Fibroblast of upper back skin (primary cell): ENCODE measurements at regions not wholly inside any gene's neighbourhood (a gene's known extent, or its start where the extent isn't known, plus 50 kb on each side); places are given as distances from the start of the nearest gene placed in this dataset.
"Not testable (repeated sequence)": the region's sequence is repeated elsewhere in the genome, so short reads cannot be mapped to it uniquely, and the experiment has no call there.

Experiments used
- DNase-seq: peaks from one replicate; pipeline ENCODE4 v3.0.0-alpha.2; 2013

DNA sequence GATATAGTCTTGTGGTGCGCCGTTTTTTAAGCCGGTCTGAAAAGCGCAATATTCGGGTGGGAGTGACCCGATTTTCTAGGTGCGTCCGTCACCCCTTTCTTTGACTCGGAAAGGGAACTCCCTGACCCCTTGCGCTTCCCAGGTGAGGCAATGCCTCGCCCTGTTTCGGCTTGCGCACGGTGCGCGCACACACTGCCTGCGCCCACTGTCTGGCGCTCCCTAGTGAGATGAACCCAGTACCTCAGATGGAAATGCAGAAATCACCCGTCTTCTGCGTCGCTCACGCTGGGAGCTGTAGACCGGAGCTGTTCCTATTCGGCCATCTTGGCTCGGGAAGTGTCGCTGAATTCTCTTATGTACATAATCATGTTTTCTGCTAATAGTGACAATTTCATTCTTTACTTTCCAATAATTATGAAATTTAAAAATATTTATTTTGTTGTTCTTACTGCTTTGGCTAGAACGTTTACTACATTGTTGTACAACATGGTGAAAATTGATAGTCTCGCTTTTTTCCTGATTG is 61.2 kb upstream of the MINDY3 start:
- not testable (repeated sequence) for DNase-seq

DNA sequence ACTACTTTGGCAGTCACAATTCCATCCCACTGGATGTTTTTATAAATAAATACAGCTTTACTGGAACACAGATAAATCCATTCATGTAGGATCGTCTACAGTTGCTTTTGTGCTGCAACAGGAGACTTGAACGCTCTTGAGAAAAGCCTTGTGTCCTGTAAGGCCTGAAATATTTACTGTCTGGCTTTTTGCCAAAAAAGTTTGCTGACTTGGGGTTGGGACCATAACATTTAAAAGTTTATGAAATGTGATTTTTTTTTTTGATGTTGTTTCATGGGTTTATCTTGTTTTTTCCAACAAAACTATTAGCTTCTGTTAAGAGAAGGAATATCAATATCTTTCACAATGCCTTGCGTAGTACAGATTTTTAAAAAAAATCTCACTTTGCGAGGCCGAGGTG is 71.1 kb upstream of the MINDY3 start:
- DNase-seq: no peak

DNA sequence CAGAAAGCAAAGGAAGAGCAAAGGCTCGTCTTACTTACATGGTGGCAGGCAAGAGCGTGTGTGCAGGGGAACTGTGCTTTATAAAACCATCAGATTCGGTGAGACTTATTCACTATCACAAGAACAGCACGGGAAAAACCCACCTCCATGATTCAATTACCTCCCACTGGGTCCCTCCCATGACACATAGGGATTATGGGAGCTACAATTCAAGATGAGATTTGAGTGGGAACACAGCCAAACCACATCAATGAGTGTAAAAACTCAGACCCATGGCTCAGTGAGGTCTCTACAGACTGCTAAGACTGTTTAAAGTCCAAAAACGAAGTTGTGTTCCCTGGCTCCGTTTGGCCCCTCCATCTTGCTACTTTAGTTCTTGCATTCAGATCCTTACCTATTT is 79.2 kb upstream of the MINDY3 start:
- peak; percentile 9 for DNase-seq

DNA sequence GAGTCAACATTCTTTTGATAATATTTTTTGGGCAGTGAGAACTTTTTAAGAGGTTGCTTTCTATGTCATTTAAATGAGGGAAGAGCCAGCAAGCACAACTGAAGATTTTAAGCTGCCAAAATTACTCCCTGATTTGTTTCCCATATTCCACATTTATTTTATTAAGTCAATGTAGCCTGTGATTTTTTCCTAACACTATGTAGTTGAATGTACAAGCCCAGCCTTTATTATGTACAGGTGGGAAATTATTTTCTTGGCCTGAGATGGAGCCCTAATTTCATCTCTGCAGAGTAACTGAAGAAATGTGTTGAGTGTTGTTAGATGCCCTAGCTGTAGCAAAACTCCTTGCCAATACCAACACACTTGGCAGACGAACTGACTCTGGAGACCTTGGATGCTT is 83.1 kb upstream of the MINDY3 start:
- no peak for DNase-seq

DNA sequence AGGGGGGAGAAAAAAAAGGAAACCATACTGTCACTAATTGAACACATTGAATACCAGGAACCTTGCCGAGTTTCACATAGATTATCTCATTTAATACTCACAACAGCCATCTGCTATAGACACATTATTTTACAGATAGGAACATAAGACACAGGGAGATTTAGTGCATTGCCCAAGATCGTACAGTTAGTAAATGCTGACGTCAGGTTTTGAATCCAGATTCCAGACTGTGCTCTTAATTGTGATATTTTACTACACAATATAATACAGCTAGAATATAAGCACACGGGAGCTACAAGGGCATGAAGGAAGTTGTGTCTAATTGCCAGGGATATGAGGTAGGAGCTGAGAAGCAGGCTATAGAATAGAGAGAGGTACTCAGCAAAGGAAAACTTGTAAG is 93.9 kb upstream of the MINDY3 start:
- DNase-seq: no peak

DNA sequence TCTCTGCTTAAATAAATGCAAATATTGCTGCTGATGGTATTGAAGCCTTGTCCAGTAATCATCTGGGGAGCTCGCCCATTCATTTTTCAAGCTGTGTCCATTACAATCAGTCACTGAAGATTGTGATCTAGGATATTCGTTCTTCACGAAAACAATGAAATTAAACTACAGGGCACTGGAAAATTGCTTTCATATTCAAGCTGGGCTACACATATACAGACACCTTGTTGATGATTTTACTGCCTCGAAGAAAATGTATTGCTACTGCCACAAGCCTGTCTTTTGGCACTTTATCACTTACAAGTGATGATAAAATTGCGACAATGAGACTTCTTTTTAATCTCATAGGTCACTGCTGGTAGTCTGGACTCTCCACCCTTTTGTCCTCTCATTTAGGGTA is 100.0 kb upstream of the MINDY3 start:
- no peak for DNase-seq

DNA sequence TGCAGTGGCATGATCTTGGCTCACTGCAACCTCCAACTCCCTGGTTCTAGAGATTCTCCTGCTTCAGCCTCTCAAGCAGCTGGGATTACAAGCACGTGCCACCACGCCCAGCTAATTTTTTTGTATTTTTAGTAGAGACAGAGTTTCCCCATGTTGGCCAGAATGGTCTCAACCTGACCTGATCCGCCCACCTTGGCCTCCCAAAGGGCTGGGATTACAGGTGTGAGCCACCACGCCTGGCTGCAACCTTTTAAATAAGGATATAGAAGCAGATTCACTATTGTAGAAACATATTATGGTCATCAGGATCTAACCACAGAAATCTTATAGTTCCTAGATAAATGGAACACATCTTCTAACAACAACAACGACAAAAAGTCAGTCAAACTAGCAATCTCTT is 112.4 kb upstream of the MINDY3 start:
- DNase-seq: not testable (repeated sequence)

DNA sequence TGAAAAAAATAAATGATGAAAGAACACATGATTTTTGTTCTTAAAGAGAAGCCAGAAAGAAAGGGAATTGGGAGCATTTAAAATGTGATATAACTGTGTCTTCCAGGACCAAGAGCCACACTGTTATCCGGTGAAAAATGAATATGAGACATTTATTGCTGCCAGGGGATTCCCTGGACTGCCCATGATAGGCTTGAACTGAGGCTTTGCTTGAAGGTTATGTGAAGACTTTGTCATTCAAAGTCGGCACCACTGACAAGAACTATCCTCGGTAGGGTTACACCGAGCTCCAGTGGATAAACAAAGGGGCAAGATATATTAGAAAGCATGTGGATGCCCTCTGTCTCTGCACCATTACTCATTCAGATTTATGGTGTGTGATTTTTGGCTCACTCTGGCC is 125.4 kb upstream of the MINDY3 start:
- no peak for DNase-seq

DNA sequence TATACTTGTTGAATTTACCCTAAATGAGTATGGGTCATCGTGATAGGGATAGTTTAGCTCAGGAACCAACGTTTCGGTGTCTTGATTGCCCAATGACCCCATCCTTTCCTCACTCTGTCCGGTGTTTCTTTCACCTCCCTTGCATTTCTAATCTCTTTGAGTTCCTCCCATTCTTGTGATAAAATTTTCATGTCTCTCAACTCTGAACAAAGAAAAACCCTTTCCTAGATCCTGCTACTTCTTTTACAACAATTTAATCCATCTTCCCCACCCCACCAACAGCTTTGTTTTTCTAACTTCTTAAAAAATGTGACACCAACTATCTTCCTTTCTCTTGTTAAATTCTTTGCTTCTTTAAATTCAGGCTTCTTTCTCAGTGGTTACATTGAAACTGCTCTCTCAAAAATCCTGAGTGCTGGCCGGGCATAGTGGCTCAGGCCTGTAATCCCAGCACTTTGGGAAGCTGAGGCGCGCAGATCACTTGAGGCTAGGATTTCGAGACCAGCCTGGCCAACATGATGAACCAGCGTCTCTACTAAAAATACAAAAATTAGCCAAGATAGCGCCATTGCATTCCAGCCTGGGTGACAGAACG is 130.3 kb upstream of the MINDY3 start:
- no peak for DNase-seq

DNA sequence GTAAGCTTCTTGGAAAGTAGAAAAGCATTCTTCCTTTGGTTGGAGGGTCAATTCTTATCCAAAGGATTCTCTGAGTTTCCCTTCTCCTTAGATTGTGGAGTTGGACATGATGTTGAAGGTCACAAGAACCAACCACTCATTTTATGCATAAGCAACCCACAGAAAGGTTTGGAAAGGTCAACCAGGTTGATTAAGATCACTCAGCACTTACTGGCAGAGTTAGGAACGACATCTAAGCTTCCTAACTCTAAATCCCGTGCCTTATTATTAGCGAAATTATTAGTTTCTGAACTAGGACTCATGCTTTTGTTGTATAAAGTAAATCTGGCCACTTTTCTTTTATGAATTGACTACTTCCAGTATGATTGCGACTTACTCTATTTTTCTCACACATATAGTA is 137.0 kb upstream of the MINDY3 start:
- no peak for DNase-seq

DNA sequence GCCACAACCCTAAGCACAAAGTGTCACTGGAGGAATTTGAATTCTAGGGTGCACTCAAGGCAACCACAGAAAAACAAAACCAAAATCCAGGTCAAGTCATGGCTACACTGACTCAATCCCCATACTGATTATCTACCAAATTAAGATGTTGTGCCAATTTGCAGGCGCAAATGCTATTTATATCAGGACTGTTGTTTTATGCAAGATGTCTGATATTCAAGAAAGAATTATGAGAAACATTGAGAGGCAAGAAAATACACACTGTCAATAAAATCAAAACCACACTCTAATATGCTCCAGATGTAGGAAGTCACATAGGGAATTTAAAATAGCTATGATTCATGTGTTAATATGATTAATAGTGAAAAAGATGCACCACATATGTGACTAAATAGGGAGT is 141.3 kb upstream of the MINDY3 start:
- peak; percentile 1 for DNase-seq

DNA sequence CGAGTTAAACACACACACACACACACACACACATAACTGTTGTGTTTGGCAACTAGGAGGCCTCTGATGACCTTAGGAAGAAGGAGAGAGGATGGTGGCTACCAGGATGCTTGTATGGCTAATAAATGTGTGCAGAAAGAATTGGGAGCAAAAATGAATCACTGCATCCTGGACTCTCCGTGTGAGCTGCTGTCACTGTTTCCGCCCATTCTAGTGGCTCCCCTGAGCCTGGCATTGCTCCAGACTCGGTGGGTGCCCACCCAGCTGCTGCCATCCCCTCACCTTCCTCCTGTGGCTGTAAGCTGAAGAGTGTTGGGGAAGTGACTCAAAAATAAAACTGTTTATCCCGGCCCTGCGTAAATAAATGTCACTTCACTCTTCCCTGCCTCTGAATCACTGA is 149.5 kb upstream of the MINDY3 start:
- DNase-seq: no peak

DNA sequence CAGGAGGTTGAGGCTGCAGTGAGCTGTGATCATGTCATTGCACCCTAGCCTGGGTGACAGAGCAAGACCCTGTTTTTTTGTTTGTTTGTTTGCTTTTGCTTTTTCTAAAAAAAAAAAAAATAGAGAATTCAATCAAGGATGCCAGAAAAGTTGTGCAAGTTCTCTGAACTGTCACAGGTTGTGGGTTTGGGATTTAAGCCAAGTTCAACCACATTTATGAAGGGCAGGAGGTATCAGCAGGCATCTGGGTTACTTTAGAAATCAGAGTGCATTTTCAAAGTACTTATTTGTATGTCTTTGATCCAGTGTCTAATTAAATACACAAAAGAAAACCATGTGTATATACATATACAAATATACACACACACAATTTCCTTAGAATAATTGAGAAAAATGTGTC is 151.2 kb upstream of the MINDY3 start:
- DNase-seq: no peak

DNA sequence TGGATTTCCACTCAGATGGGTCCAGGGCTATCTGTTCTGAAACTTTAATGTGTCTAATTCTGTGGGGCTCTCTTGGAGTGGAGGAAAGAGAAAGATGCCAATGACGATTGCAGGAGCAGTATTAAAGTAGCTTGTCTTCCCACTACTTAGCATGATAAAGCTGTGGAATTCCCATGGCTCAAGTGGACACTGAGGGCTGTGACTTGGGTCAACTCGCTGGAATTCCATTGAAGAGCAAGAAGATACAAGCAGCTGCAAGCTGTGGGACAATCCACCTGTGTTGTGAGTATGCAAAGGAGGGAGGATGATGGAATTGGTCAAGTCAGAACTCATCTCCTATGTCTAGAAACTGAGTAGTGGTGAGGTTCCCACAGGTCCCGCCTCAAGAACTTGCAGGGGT is 154.2 kb upstream of the MINDY3 start:
- DNase-seq: no peak

DNA sequence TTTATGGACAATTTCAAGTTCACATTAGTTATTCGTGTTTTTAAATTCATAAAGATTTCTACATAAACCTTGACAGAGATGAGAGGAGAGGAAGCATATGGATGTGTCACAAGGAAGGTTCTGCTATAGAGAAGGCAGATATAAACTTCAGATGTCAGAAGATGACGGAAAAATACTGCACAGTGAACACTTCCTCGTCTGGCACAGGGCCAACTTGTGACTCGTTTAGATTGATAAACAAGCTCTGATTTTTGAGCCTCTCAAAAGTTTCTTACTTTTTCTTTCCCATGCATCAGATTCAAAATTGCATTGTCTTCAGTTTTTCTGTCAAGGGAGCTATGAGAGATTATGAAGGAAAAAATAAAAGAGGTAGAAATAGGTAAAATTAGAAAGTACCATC is 156.4 kb upstream of the MINDY3 start:
- no peak for DNase-seq

DNA sequence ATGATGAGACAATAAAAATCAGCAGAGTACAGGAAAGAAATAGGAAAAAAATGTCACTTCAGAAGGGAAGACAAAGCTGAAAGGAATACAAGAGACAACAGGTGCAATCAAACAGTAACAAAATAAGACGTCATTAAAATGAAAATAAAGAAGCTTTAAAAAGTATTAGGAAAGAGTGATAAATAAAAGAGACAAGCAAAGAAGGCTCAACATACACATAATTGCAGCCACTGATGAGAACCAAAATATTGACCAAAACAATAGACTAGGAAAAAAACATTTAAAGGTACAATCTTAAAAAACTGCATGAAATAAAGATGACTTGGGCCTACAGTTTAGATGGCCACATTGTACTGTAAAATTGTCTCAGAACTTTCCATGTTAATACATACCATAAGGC is 160.5 kb upstream of the MINDY3 start:
- no peak for DNase-seq

DNA sequence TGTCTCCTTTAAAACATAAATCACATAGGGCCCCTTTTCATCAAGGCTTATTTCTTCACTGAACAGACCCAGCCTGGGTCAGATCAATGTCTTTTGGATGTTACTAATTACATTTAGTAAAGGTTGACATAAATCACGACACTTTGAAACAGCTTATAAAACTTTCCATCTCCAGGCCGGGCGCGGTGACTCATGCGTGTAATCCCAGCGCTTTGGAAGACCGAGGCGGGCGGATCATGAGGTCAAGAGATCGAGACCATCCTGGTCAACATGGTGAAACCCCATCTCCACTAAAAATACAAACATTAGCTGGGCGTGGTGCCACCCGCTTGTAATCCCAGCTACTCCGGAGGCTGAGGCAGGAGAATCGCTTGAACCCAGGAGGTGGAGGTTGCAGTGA is 166.5 kb upstream of the MINDY3 start:
- not testable (repeated sequence) for DNase-seq

DNA sequence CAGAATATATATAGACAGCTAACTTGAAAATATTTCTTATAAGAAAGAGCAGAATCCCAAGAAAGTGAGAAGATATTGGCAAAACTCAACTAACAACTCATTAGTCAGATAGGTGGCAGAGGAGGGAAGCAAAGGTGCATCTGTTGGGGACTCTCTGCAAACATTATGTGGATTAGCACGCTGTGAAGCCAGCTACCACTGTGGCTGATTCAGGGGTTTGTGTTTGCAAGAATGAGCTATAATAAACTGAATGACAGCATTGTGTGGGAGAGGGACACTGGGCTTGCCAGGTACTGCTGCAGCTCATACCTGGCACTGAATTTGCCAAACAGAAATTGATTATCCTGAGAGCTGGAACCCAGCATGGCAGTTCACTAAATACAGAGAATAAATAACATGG is 170.3 kb upstream of the MINDY3 start:
- no peak for DNase-seq

DNA sequence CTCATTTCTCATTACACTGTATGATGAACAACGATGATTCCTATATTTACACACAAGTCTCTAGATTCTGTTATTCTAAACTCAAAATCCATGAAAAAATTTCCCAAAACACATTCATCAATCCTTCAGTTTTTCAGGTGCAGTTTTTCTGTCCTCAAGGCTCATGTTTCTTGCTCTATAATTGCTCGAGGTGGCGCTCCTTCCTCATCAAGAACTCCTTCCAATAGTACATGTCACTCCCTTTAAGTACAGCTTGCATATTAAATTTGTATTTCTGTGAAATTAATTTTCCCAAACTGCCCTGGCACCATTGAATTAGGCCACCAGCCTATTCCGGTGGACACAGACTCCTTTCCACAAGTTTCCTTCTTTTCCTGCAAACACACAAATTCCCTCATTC is 188.7 kb upstream of the MINDY3 start:
- no peak for DNase-seq

DNA sequence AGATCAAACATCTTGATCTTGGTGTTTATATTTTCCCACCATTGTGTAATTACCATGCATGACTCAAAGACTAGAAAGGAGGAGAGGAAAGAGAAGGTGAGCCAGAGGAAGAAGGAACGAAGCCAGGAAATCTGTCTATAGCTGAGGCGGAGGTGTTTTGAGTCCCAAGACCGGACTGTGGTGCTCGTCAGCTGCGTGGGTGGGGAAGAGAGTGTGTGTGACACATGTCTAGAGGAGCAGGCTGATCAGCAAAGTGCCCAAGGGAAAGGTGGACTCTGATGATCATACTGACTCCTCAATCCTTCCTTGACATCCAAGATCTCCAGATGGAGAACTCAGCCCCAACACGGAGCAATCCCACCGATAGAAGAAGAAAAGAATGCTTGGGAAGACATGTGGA is 189.5 kb upstream of the MINDY3 start:
- no peak for DNase-seq

DNA sequence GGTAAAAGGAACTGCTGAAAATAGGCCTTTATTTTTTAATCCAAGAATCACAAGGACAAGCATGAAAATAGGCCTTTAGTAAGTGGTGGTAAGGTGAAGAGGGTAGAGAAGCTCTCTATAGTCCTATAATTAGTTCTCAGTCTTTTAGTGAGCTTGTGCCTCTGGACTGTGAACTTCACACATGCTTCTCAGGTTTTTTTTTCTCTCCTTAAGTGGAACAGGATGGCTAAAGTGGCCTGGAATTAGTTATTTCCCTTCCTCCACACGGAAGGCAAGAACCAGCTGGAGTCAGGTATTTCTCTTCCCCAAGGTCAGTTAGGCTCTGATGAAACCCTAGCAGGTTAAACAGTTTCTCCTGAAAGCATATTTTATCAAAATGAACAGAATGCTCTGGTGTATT is 203.0 kb upstream of the MINDY3 start:
- no peak for DNase-seq

DNA sequence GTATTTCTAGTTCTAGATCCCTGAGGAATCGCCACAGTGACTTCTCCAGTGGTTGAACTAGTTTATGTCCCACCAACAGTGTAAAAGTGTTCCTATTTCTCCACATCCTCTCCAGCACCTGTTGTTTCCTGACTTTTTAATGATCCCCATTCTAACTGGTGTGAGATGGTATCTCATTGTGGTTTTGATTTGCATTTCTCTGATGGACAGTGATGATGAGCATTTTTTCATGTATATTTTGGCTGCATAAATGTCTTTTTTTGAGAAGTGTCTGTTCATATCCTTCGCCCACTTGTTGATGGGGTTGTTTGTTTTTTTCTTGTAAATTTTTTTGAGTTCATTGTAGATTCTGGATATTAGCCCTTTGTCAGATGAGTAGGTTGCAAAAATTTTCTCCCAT is 223.2 kb upstream of the MINDY3 start:
- not testable (repeated sequence) for DNase-seq

DNA sequence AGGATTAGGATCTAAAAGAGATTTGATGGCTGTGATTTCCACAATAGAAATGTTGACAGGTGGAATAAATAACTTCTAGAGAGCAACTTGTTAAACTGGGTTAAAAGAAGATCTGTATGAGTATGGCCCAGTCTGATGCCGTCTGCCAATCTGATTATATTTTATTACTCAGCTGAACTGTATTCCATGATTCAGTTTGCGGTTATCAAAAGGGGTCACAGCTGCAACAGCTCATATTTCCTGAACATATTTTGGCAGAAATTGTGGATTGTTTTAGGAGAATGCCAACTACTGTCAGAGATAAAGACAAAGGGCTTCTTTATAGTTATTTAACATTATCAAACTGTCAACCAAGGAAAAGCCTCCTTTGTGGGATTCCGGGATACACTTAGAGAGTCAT is 244.8 kb upstream of the MINDY3 start:
- DNase-seq: peak; percentile 9

DNA sequence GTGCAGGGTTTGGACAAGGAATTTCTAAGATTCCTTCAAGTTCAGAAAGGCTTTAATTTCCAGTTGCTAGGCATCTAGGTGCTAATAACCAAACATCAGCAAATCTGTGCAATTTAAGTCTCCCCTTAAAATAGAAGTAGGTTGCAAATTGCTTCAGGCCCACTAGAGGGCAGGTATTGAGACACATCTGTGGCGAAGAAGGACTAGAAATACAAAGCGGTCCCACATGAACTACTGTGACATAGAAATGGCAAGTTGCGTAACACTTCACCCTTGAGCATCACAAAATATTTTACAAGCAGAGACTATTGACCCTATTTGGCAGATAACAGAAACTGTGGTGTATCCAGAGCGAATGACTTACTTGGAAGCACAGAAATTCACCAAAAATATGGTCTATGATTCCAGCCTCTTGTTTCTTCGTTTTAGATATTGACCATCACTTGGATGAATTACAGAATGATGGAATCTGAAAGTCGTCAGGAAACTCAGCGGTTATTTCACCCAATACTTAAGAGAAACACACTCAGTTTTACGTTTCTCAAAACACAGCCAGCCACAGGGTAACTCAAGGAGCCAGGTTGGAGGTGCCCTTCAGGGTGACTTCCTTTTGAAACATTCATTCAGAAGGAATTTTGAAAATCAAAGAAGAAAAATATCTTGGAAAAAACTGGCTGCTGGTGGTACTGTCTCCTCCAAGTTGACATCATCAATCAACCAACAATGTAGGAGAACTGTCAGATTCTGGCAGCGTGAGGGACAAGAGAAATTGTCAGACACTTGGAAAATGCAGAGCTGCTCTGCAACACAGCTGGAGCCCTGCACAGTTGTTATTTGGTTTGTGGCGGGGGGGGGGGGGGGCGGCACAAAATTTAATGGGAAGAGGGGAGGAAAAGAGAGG is 256.3 kb upstream of the MINDY3 start:
- peak; percentile 7 for DNase-seq

DNA sequence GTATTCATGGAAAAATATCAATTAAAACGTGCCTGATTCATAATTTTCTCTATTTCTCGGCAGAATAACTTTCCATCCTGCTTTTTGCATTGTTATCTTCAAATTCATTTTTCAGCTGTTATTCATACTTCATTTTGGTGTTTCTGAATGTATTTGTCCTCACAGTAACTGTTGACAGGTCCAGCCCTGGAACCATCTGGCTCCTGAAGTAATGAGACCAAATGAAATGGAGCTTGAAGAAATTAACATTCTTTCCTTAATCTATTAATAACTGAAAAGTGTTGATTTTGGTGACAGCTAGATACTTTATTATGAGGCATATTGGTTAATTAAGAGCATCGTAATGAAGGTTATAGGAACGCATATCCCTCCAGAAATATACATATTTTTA is 257.0 kb upstream of the MINDY3 start:
- DNase-seq: no peak
